ENCODE measurements at regions not wholly inside any gene's neighbourhood (a gene's known extent, or its start where the extent isn't known, plus 50 kb on each side); places are given as distances from the start of the nearest gene placed in this dataset.

GRCh38 chr2:215507836-215508235, 72.0 kb upstream of the FN1 start:
- Histone ChIP-seq H3K36me3 (ENCODE audit: control insufficient read depth in 1 of 2, insufficient read depth in 2 of 2, low read length in 2 of 2) (no peaks in the 10 kb centered on the region), H3K9ac (ENCODE audit: low read depth in 1 of 2, low read length in 2 of 2) (no peak overlapping the region), H3K4me1 (ENCODE audit: control insufficient read depth in 1 of 2, insufficient read depth in 2 of 2, low read length in 2 of 2) (peaks cover 9 to 20% of the 10 kb centered on the region in 2 donors), H3K27me3 (ENCODE audit: control insufficient read depth in 1 of 2, insufficient read depth in 2 of 2, low read length in 2 of 2) (no peaks in the 10 kb centered on the region), H3K27ac (ENCODE audit: low read depth, low read length) (no peak overlapping the region), H3K4me3 (ENCODE audit: low read depth in 1 of 2, low read length in 2 of 2) (no peak overlapping the region), H3K9me3 (ENCODE audit: control insufficient read depth in 1 of 2, low read length in 2 of 2) (no peaks in the 10 kb centered on the region)

GRCh38 chr2:215507136-215507535, 71.3 kb upstream of the FN1 start:
- Histone ChIP-seq H3K4me3 (ENCODE audit: low read depth in 1 of 2, low read length in 2 of 2) (no peak overlapping the region), H3K36me3 (ENCODE audit: control insufficient read depth in 1 of 2, insufficient read depth in 2 of 2, low read length in 2 of 2) (no peaks in the 10 kb centered on the region), H3K4me1 (ENCODE audit: control insufficient read depth in 1 of 2, insufficient read depth in 2 of 2, low read length in 2 of 2) (peaks cover 9 to 20% of the 10 kb centered on the region in 2 donors), H3K27me3 (ENCODE audit: control insufficient read depth in 1 of 2, insufficient read depth in 2 of 2, low read length in 2 of 2) (no peaks in the 10 kb centered on the region), H3K27ac (ENCODE audit: low read depth, low read length) (no peak overlapping the region), H3K9ac (ENCODE audit: low read depth in 1 of 2, low read length in 2 of 2) (no peak overlapping the region), H3K9me3 (ENCODE audit: control insufficient read depth in 1 of 2, low read length in 2 of 2) (no peaks in the 10 kb centered on the region)

- no peaks in the 10 kb centered on the region for H3K9me3 ChIP-seq (ENCODE audit: control insufficient read depth in 1 of 2, low read length in 2 of 2)
- H3K27me3 ChIP-seq (ENCODE audit: control insufficient read depth in 1 of 2, insufficient read depth in 2 of 2, low read length in 2 of 2), result no peaks in the 10 kb centered on the region
- H3K27ac ChIP-seq (ENCODE audit: low read depth, low read length), result no peak overlapping the region
- H3K4me1 ChIP-seq (ENCODE audit: control insufficient read depth in 1 of 2, insufficient read depth in 2 of 2, low read length in 2 of 2), result peaks cover 9 to 20% of the 10 kb centered on the region in 2 donors
- no peak overlapping the region for H3K4me3 ChIP-seq (ENCODE audit: low read depth in 1 of 2, low read length in 2 of 2)
- H3K9ac ChIP-seq (ENCODE audit: low read depth in 1 of 2, low read length in 2 of 2), result no peak overlapping the region
- no peaks in the 10 kb centered on the region for H3K36me3 ChIP-seq (ENCODE audit: control insufficient read depth in 1 of 2, insufficient read depth in 2 of 2, low read length in 2 of 2)
These were observed 70.7 kb upstream of the FN1 start for GRCh38 chr2:215506604-215506990.

GRCh38 chr2:215505044-215505786, 69.3 kb upstream of the FN1 start:
- H3K27me3 ChIP-seq (ENCODE audit: control insufficient read depth in 1 of 2, insufficient read depth in 2 of 2, low read length in 2 of 2), result no peaks in the 10 kb centered on the region
- no peak overlapping the region for H3K27ac ChIP-seq (ENCODE audit: low read depth, low read length)
- H3K36me3 ChIP-seq (ENCODE audit: control insufficient read depth in 1 of 2, insufficient read depth in 2 of 2, low read length in 2 of 2), result no peaks in the 10 kb centered on the region
- H3K9me3 ChIP-seq (ENCODE audit: control insufficient read depth in 1 of 2, low read length in 2 of 2), result no peaks in the 10 kb centered on the region
- peak overlapping the region; percentile 19 to 41 for H3K4me3 ChIP-seq (ENCODE audit: low read depth in 1 of 2, low read length in 2 of 2)
- peaks cover 9 to 20% of the 10 kb centered on the region in 2 donors for H3K4me1 ChIP-seq (ENCODE audit: control insufficient read depth in 1 of 2, insufficient read depth in 2 of 2, low read length in 2 of 2)
- no peak overlapping the region for H3K9ac ChIP-seq (ENCODE audit: low read depth in 1 of 2, low read length in 2 of 2)

GRCh38 chr2:215504547-215504946, 68.7 kb upstream of the FN1 start:
- peaks cover 9 to 20% of the 10 kb centered on the region in 2 donors for H3K4me1 ChIP-seq (ENCODE audit: control insufficient read depth in 1 of 2, insufficient read depth in 2 of 2, low read length in 2 of 2)
- H3K9me3 ChIP-seq (ENCODE audit: control insufficient read depth in 1 of 2, low read length in 2 of 2), result no peaks in the 10 kb centered on the region
- no peak overlapping the region for H3K27ac ChIP-seq (ENCODE audit: low read depth, low read length)
- H3K4me3 ChIP-seq (ENCODE audit: low read depth in 1 of 2, low read length in 2 of 2), result no peak overlapping the region
- no peaks in the 10 kb centered on the region for H3K27me3 ChIP-seq (ENCODE audit: control insufficient read depth in 1 of 2, insufficient read depth in 2 of 2, low read length in 2 of 2)
- no peak overlapping the region for H3K9ac ChIP-seq (ENCODE audit: low read depth in 1 of 2, low read length in 2 of 2)
- H3K36me3 ChIP-seq (ENCODE audit: control insufficient read depth in 1 of 2, insufficient read depth in 2 of 2, low read length in 2 of 2), result no peaks in the 10 kb centered on the region

GRCh38 chr2:215503381-215503780, 67.5 kb upstream of the FN1 start:
- Histone ChIP-seq H3K36me3 (ENCODE audit: control insufficient read depth in 1 of 2, insufficient read depth in 2 of 2, low read length in 2 of 2) (no peaks in the 10 kb centered on the region), H3K9me3 (ENCODE audit: control insufficient read depth in 1 of 2, low read length in 2 of 2) (no peaks in the 10 kb centered on the region), H3K27me3 (ENCODE audit: control insufficient read depth in 1 of 2, insufficient read depth in 2 of 2, low read length in 2 of 2) (no peaks in the 10 kb centered on the region), H3K4me1 (ENCODE audit: control insufficient read depth in 1 of 2, insufficient read depth in 2 of 2, low read length in 2 of 2) (peaks cover 9 to 20% of the 10 kb centered on the region in 2 donors), H3K27ac (ENCODE audit: low read depth, low read length) (no peak overlapping the region), H3K4me3 (ENCODE audit: low read depth in 1 of 2, low read length in 2 of 2) (no peak overlapping the region), H3K9ac (ENCODE audit: low read depth in 1 of 2, low read length in 2 of 2) (no peak overlapping the region)

GRCh38 chr2:215500466-215500865, 64.6 kb upstream of the FN1 start:
- H3K4me1 ChIP-seq (ENCODE audit: control insufficient read depth in 1 of 2, insufficient read depth in 2 of 2, low read length in 2 of 2), result peaks cover 9 to 12% of the 10 kb centered on the region in 2 donors
- H3K27me3 ChIP-seq (ENCODE audit: control insufficient read depth in 1 of 2, insufficient read depth in 2 of 2, low read length in 2 of 2), result no peaks in the 10 kb centered on the region
- no peaks in the 10 kb centered on the region for H3K36me3 ChIP-seq (ENCODE audit: control insufficient read depth in 1 of 2, insufficient read depth in 2 of 2, low read length in 2 of 2)
- no peak overlapping the region for H3K4me3 ChIP-seq (ENCODE audit: low read depth in 1 of 2, low read length in 2 of 2)
- no peak overlapping the region for H3K9ac ChIP-seq (ENCODE audit: low read depth in 1 of 2, low read length in 2 of 2)
- no peaks in the 10 kb centered on the region for H3K9me3 ChIP-seq (ENCODE audit: control insufficient read depth in 1 of 2, low read length in 2 of 2)
- no peak overlapping the region for H3K27ac ChIP-seq (ENCODE audit: low read depth, low read length)

- H3K36me3 ChIP-seq (ENCODE audit: control insufficient read depth in 1 of 2, insufficient read depth in 2 of 2, low read length in 2 of 2), result no peaks in the 10 kb centered on the region
- H3K4me3 ChIP-seq (ENCODE audit: low read depth in 1 of 2, low read length in 2 of 2), result no peak overlapping the region
- H3K27me3 ChIP-seq (ENCODE audit: control insufficient read depth in 1 of 2, insufficient read depth in 2 of 2, low read length in 2 of 2), result no peaks in the 10 kb centered on the region
- no peak overlapping the region for H3K27ac ChIP-seq (ENCODE audit: low read depth, low read length)
- H3K9ac ChIP-seq (ENCODE audit: low read depth in 1 of 2, low read length in 2 of 2), result no peak overlapping the region
- H3K4me1 ChIP-seq (ENCODE audit: control insufficient read depth in 1 of 2, insufficient read depth in 2 of 2, low read length in 2 of 2), result peaks cover 0 to 2% of the 10 kb centered on the region in 2 donors
- H3K9me3 ChIP-seq (ENCODE audit: control insufficient read depth in 1 of 2, low read length in 2 of 2), result no peaks in the 10 kb centered on the region
These were observed 63.5 kb upstream of the FN1 start for GRCh38 chr2:215499331-215499730.

GRCh38 chr2:215498431-215498830, 62.6 kb upstream of the FN1 start:
- H3K4me3 ChIP-seq (ENCODE audit: low read depth in 1 of 2, low read length in 2 of 2), result no peak overlapping the region
- no peaks in the 10 kb centered on the region for H3K27me3 ChIP-seq (ENCODE audit: control insufficient read depth in 1 of 2, insufficient read depth in 2 of 2, low read length in 2 of 2)
- no peak overlapping the region for H3K27ac ChIP-seq (ENCODE audit: low read depth, low read length)
- H3K9me3 ChIP-seq (ENCODE audit: control insufficient read depth in 1 of 2, low read length in 2 of 2), result no peaks in the 10 kb centered on the region
- H3K36me3 ChIP-seq (ENCODE audit: control insufficient read depth in 1 of 2, insufficient read depth in 2 of 2, low read length in 2 of 2), result no peaks in the 10 kb centered on the region
- no peaks in the 10 kb centered on the region for H3K4me1 ChIP-seq (ENCODE audit: control insufficient read depth in 1 of 2, insufficient read depth in 2 of 2, low read length in 2 of 2)
- H3K9ac ChIP-seq (ENCODE audit: low read depth in 1 of 2, low read length in 2 of 2), result no peak overlapping the region

GRCh38 chr2:215493376-215493775, 57.5 kb upstream of the FN1 start:
- no peaks in the 10 kb centered on the region for H3K4me1 ChIP-seq (ENCODE audit: control insufficient read depth in 1 of 2, insufficient read depth in 2 of 2, low read length in 2 of 2)
- no peaks in the 10 kb centered on the region for H3K9me3 ChIP-seq (ENCODE audit: control insufficient read depth in 1 of 2, low read length in 2 of 2)
- no peaks in the 10 kb centered on the region for H3K36me3 ChIP-seq (ENCODE audit: control insufficient read depth in 1 of 2, insufficient read depth in 2 of 2, low read length in 2 of 2)
- H3K4me3 ChIP-seq (ENCODE audit: low read depth in 1 of 2, low read length in 2 of 2), result no peak overlapping the region
- H3K9ac ChIP-seq (ENCODE audit: low read depth in 1 of 2, low read length in 2 of 2), result no peak overlapping the region
- H3K27ac ChIP-seq (ENCODE audit: low read depth, low read length), result no peak overlapping the region
- H3K27me3 ChIP-seq (ENCODE audit: control insufficient read depth in 1 of 2, insufficient read depth in 2 of 2, low read length in 2 of 2), result no peaks in the 10 kb centered on the region

Data from duodenal mucosa (tissue), 2 donors.